ENCODE measurements at regions not wholly inside any gene's neighbourhood (a gene's known extent, or its start where the extent isn't known, plus 50 kb on each side); places are given as distances from the start of the nearest gene placed in this dataset.

DNA sequence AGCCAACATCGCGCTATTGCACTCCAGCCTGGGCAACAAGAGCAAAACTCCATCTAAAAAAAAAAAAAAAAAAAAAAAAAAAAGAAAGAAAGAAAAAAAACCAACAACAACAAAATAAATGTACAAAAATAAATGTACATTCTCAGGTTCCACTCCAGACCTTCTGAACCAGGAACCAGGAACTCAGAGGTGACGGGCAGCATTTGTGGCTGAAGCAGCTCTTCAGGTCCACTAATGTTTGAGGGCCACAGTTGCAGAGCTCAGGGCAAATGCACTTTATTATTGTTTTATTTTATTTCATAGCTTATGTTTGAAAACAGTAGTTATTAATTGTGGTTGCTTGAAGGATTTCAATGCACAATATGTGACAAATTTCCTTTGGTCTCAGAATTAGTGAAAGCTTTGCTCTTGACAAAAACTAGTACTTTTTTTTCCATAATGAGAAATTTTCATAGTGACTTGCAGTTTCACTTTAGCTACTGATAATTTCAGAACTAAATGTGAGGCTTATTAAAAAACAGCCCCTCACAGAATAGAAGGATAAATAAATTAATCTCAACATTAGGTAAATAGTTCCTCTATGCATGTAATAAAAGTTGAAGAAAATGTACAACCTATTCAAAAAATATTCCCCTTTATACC lies 378.4 kb upstream of the SPHKAP start:
- no peaks in the 10 kb centered on the region for H3K9me3 ChIP-seq (ENCODE audit: control insufficient read depth in 4 of 4, low read length in 3 of 4)
- H3K4me3 ChIP-seq (ENCODE audit: low read depth in 1 of 3, low read length in 3 of 3): no peak overlapping the region
- H3K4me1 ChIP-seq (ENCODE audit: control insufficient read depth in 4 of 4, insufficient read depth in 4 of 4, low read length in 3 of 4): no peaks in the 10 kb centered on the region
- TF ChIP-seq GABPA (IDR thresholded peaks at IDR 0.05 in 1 of 2, conservative IDR thresholded peaks at IDR 0.05 in 1 of 2) (no peak), EGR1 (IDR thresholded peaks at IDR 0.05; ENCODE audit: low read depth in 2 of 2) (no peak), FOXA1 (IDR thresholded peaks at IDR 0.05) (no peak), FOXA2 (IDR thresholded peaks at IDR 0.05) (no peak), HNF4G (IDR thresholded peaks at IDR 0.05) (no peak), SP1 (IDR thresholded peaks at IDR 0.05) (no peak), TAF1 (conservative IDR thresholded peaks at IDR 0.05) (no peak), YY1 (IDR thresholded peaks at IDR 0.05) (no peak), HNF4A (conservative IDR thresholded peaks at IDR 0.05) (no peak), RXRA (IDR thresholded peaks at IDR 0.05) (no peak), RAD21 (IDR thresholded peaks at IDR 0.05) (no peak), NR2F2 (IDR thresholded peaks at IDR 0.05) (no peak)
- TF ChIP-seq, protein P1, sequence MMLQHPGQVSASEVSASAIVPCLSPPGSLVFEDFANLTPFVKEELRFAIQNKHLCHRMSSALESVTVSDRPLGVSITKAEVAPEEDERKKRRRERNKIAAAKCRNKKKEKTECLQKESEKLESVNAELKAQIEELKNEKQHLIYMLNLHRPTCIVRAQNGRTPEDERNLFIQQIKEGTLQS (IDR thresholded peaks at IDR 0.05): no peak
- TF ChIP-seq, protein P2, sequence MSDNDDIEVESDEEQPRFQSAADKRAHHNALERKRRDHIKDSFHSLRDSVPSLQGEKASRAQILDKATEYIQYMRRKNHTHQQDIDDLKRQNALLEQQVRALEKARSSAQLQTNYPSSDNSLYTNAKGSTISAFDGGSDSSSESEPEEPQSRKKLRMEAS (IDR thresholded peaks at IDR 0.05): no peak
- TF ChIP-seq, protein P3, sequence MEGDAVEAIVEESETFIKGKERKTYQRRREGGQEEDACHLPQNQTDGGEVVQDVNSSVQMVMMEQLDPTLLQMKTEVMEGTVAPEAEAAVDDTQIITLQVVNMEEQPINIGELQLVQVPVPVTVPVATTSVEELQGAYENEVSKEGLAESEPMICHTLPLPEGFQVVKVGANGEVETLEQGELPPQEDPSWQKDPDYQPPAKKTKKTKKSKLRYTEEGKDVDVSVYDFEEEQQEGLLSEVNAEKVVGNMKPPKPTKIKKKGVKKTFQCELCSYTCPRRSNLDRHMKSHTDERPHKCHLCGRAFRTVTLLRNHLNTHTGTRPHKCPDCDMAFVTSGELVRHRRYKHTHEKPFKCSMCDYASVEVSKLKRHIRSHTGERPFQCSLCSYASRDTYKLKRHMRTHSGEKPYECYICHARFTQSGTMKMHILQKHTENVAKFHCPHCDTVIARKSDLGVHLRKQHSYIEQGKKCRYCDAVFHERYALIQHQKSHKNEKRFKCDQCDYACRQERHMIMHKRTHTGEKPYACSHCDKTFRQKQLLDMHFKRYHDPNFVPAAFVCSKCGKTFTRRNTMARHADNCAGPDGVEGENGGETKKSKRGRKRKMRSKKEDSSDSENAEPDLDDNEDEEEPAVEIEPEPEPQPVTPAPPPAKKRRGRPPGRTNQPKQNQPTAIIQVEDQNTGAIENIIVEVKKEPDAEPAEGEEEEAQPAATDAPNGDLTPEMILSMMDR (IDR thresholded peaks at IDR 0.05; ENCODE audit: low read depth, low read length, missing input control): no peak
- TF ChIP-seq, protein P4, sequence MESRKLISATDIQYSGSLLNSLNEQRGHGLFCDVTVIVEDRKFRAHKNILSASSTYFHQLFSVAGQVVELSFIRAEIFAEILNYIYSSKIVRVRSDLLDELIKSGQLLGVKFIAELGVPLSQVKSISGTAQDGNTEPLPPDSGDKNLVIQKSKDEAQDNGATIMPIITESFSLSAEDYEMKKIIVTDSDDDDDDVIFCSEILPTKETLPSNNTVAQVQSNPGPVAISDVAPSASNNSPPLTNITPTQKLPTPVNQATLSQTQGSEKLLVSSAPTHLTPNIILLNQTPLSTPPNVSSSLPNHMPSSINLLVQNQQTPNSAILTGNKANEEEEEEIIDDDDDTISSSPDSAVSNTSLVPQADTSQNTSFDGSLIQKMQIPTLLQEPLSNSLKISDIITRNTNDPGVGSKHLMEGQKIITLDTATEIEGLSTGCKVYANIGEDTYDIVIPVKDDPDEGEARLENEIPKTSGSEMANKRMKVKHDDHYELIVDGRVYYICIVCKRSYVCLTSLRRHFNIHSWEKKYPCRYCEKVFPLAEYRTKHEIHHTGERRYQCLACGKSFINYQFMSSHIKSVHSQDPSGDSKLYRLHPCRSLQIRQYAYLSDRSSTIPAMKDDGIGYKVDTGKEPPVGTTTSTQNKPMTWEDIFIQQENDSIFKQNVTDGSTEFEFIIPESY (IDR thresholded peaks at IDR 0.05): no peak
- no peaks in the 10 kb centered on the region for H3K27me3 ChIP-seq (ENCODE audit: control insufficient read depth in 4 of 4, insufficient read depth in 4 of 4, low read length in 3 of 4)
- H3K27ac ChIP-seq (ENCODE audit: low read depth in 1 of 2, low read length in 2 of 2): no peak overlapping the region
- H3K36me3 ChIP-seq (ENCODE audit: control insufficient read depth in 4 of 4, insufficient read depth in 3 of 4, low read depth in 1 of 4, low read length in 3 of 4): no peaks in the 10 kb centered on the region
- no peak for DNase-seq (ENCODE audit: low spot score)
- 90% methylated on average over 3 of the region's 3 CpGs for WGBS
- no peak overlapping the region for H3K9ac ChIP-seq (ENCODE audit: low read depth in 1 of 2, low read length in 2 of 2)

DNA sequence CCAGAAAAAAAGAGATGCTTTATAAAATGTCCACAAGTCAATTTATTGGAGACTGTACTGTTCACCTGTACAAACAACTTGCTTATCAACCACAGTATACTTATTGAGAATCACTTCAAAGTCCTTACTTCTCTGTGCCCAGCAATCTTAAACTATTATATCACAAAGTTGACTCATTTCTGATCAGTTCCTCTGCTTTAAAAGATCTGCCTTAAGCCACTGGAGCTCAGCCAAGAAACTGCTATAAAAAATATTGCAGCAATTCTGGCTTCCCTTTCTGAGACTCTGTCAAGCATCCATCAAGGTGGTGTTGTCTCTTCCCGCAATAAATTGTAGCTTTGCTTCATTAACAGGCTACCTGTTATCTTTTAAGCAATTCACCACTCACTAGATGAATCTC lies 375.2 kb upstream of the SPHKAP start:
- H3K36me3 ChIP-seq (ENCODE audit: control insufficient read depth in 4 of 4, insufficient read depth in 3 of 4, low read depth in 1 of 4, low read length in 3 of 4): no peaks in the 10 kb centered on the region
- no peak overlapping the region for H3K27ac ChIP-seq (ENCODE audit: low read depth in 1 of 2, low read length in 2 of 2)
- no peaks in the 10 kb centered on the region for H3K9me3 ChIP-seq (ENCODE audit: control insufficient read depth in 4 of 4, low read length in 3 of 4)
- H3K4me1 ChIP-seq (ENCODE audit: control insufficient read depth in 4 of 4, insufficient read depth in 4 of 4, low read length in 3 of 4): no peaks in the 10 kb centered on the region
- TF ChIP-seq NR2F2 (IDR thresholded peaks at IDR 0.05) (no peak), SP1 (IDR thresholded peaks at IDR 0.05) (no peak), HNF4G (IDR thresholded peaks at IDR 0.05) (no peak), RAD21 (IDR thresholded peaks at IDR 0.05) (no peak), TAF1 (conservative IDR thresholded peaks at IDR 0.05) (no peak), RXRA (IDR thresholded peaks at IDR 0.05) (no peak), HNF4A (conservative IDR thresholded peaks at IDR 0.05) (no peak), YY1 (IDR thresholded peaks at IDR 0.05) (no peak), JUND (IDR thresholded peaks at IDR 0.05) (no peak)
- TF ChIP-seq, protein P3 (IDR thresholded peaks at IDR 0.05; ENCODE audit: low read depth, low read length, missing input control): no peak
- TF ChIP-seq, protein P2 (IDR thresholded peaks at IDR 0.05): no peak
- TF ChIP-seq, protein P5, sequence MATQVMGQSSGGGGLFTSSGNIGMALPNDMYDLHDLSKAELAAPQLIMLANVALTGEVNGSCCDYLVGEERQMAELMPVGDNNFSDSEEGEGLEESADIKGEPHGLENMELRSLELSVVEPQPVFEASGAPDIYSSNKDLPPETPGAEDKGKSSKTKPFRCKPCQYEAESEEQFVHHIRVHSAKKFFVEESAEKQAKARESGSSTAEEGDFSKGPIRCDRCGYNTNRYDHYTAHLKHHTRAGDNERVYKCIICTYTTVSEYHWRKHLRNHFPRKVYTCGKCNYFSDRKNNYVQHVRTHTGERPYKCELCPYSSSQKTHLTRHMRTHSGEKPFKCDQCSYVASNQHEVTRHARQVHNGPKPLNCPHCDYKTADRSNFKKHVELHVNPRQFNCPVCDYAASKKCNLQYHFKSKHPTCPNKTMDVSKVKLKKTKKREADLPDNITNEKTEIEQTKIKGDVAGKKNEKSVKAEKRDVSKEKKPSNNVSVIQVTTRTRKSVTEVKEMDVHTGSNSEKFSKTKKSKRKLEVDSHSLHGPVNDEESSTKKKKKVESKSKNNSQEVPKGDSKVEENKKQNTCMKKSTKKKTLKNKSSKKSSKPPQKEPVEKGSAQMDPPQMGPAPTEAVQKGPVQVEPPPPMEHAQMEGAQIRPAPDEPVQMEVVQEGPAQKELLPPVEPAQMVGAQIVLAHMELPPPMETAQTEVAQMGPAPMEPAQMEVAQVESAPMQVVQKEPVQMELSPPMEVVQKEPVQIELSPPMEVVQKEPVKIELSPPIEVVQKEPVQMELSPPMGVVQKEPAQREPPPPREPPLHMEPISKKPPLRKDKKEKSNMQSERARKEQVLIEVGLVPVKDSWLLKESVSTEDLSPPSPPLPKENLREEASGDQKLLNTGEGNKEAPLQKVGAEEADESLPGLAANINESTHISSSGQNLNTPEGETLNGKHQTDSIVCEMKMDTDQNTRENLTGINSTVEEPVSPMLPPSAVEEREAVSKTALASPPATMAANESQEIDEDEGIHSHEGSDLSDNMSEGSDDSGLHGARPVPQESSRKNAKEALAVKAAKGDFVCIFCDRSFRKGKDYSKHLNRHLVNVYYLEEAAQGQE (IDR thresholded peaks at IDR 0.05): no peak
- WGBS: 64% methylated on average over 1 of the region's 1 CpG
- peaks cover 0 to 3% (median 0%) of the 10 kb centered on the region in 4 donors for H3K27me3 ChIP-seq (ENCODE audit: control insufficient read depth in 4 of 4, insufficient read depth in 4 of 4, low read length in 3 of 4)
- H3K9ac ChIP-seq (ENCODE audit: low read depth in 1 of 2, low read length in 2 of 2): no peak overlapping the region
- H3K4me3 ChIP-seq (ENCODE audit: low read depth in 1 of 3, low read length in 3 of 3): no peak overlapping the region
- DNase-seq (ENCODE audit: low spot score): no peak

Measured in liver (tissue), 8 donors.